Ectodermal cell (in vitro differentiated cells): ENCODE measurements at regions not wholly inside any gene's neighbourhood (a gene's known extent, or its start where the extent isn't known, plus 50 kb on each side); places are given as distances from the start of the nearest gene placed in this dataset.

Experiments used
- H3K27ac ChIP-seq: 2 replicates; pipeline ENCODE4 v1.7.0; 2013; ENCODE audit warnings: mild to moderate bottlenecking, low read depth, low read length; ENCODE audit not compliant: insufficient read depth, poor library complexity, severe bottlenecking
- H3K27me3 ChIP-seq: 2 replicates; pipeline ENCODE4 v1.7.0; 2013; ENCODE audit warnings: mild to moderate bottlenecking, low read length; ENCODE audit not compliant: insufficient read depth, control insufficient read depth, poor library complexity, severe bottlenecking
- H3K36me3 ChIP-seq: one replicate; pipeline ENCODE4 v1.7.0; 2013; ENCODE audit warnings: low read length; ENCODE audit not compliant: control insufficient read depth, insufficient read depth
- H3K4me1 ChIP-seq: one replicate; pipeline ENCODE4 v1.7.0; 2013; ENCODE audit warnings: low read length; ENCODE audit not compliant: control insufficient read depth, insufficient read depth
- H3K4me3 ChIP-seq: 2 replicates; pipeline ENCODE4 v1.7.0; 2013; ENCODE audit warnings: low read depth, low read length, control low read depth; ENCODE audit not compliant: insufficient read depth
- H3K9me3 ChIP-seq: 2 replicates; pipeline ENCODE4 v1.7.0; 2013; ENCODE audit warnings: mild to moderate bottlenecking, low read length, moderate library complexity; ENCODE audit not compliant: control insufficient read depth
- WGBS, 2 experiments: methylation state at CpG; one replicate each; pipeline ENCODE4 v1.1.7; 2013; ENCODE audit warnings: missing lambda C conversion rate in 2 of 2; 5-methylcytosine and 5-hydroxymethylcytosine counted together

- no peaks in the 10 kb centered on the region for H3K36me3 ChIP-seq
- WGBS, 2 experiments, result 30 to 31% methylated on average over 6 of the region's 6 CpGs
- no peak overlapping the region for H3K27ac ChIP-seq
- H3K4me1 ChIP-seq, result peaks cover 40% of the 10 kb centered on the region
- H3K9me3 ChIP-seq, result peaks cover 2% of the 10 kb centered on the region
- no peak overlapping the region for H3K4me3 ChIP-seq
- no peaks in the 10 kb centered on the region for H3K27me3 ChIP-seq
These were observed 600.4 kb upstream of the JAG1 start for GRCh38 chr20:11274141-11274594.

GRCh38 chr20:11275740-11276139 is 601.9 kb upstream of the JAG1 start:
- WGBS, 2 experiments, result 86 to 90% methylated on average over 2 of the region's 2 CpGs
- Histone ChIP-seq H3K27me3 (no peaks in the 10 kb centered on the region), H3K27ac (no peak overlapping the region), H3K4me1 (peaks cover 30% of the 10 kb centered on the region), H3K4me3 (no peak overlapping the region), H3K36me3 (no peaks in the 10 kb centered on the region), H3K9me3 (peaks cover 2% of the 10 kb centered on the region)

GRCh38 chr20:11277170-11277569 is 603.4 kb upstream of the JAG1 start:
- Histone ChIP-seq H3K36me3 (no peaks in the 10 kb centered on the region), H3K4me1 (peaks cover 26% of the 10 kb centered on the region), H3K27ac (no peak overlapping the region), H3K9me3 (peaks cover 2% of the 10 kb centered on the region), H3K27me3 (no peaks in the 10 kb centered on the region), H3K4me3 (no peak overlapping the region)
- WGBS, 2 experiments, result 83 to 91% methylated on average over 1 of the region's 1 CpG

DNA sequence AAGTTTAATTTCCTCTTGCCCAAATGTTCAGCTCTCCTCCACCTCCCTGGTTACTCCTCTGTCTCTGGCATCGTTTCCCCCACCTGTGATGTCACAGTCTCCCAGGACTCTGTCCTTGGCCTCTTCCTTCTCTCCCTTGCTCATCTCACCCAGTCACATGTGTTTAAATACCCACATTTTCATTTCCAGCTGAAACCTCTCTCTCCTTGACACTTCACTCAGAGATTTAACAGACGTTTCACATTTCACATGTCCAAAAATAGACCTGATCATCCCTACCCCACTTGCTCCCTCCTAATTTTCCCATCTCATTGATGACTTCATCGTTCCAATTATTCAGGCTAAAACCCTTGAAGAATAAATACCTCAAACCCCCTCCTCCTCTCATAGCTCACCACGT is 604.1 kb upstream of the JAG1 start:
- H3K36me3 ChIP-seq, result no peaks in the 10 kb centered on the region
- H3K27ac ChIP-seq, result no peak overlapping the region
- H3K27me3 ChIP-seq, result no peaks in the 10 kb centered on the region
- H3K4me1 ChIP-seq, result peaks cover 20% of the 10 kb centered on the region
- H3K9me3 ChIP-seq, result peaks cover 2% of the 10 kb centered on the region
- H3K4me3 ChIP-seq, result no peak overlapping the region
- WGBS, 2 experiments, result 92 to 96% methylated on average over 4 of the region's 4 CpGs

DNA sequence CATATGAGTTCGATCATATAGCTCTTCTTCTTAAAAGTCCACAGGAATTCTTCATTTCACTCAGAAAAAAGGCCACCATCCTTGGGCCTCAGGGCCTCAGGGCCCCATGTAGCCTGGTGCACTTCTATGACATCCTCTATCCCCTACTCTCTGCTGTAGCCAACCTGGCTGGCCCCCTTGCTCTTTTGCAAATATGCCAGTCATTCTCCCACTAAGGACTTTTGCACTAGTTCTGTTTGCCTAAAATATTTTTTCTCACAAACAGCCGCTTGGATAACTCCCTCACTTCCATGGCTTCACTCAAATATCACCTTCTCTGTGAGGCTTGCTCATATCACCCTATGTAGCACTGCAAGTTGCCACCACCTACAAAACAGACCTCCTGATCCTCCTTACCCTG is 604.7 kb upstream of the JAG1 start:
- no peak overlapping the region for H3K4me3 ChIP-seq
- WGBS, 2 experiments, result 95% methylated on average over 2 of the region's 2 CpGs

GRCh38 chr20:11281240-11281639 is 607.4 kb upstream of the JAG1 start:
- WGBS, 2 experiments, result 90 to 93% methylated on average over 1 to 2 of the region's 3 CpGs
- no peak overlapping the region for H3K27ac ChIP-seq
- H3K36me3 ChIP-seq, result no peaks in the 10 kb centered on the region
- peaks cover 7% of the 10 kb centered on the region for H3K4me1 ChIP-seq
- no peaks in the 10 kb centered on the region for H3K27me3 ChIP-seq
- H3K9me3 ChIP-seq, result peaks cover 2% of the 10 kb centered on the region
- no peak overlapping the region for H3K4me3 ChIP-seq

More for the DNA sequence above, 604.7 kb upstream of the JAG1 start:
- Histone ChIP-seq H3K9me3 (peaks cover 2% of the 10 kb centered on the region), H3K4me1 (peaks cover 15% of the 10 kb centered on the region), H3K27me3 (no peaks in the 10 kb centered on the region), H3K27ac (no peak overlapping the region), H3K36me3 (no peaks in the 10 kb centered on the region)

DNA sequence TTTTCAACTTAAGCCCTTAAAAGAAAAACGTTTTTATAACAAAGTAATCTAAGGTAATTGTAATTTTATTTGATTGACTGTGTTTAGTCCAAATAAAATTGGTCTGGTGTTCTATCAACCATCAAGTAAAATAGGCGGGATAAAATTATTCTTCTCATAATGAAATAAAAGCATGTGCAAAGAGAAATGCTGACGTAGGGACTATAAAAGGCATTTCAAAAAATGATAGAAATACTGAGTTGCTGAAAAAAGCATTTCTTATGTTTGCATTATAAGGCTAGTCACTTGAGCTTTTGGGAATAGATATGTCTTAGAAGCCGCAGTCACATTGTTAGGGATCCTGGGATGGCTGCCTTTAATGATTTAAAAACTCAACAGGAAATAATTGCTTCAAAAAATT is 608.0 kb upstream of the JAG1 start:
- WGBS, 2 experiments, result 98 to 100% methylated on average over 3 of the region's 4 CpGs

DNA sequence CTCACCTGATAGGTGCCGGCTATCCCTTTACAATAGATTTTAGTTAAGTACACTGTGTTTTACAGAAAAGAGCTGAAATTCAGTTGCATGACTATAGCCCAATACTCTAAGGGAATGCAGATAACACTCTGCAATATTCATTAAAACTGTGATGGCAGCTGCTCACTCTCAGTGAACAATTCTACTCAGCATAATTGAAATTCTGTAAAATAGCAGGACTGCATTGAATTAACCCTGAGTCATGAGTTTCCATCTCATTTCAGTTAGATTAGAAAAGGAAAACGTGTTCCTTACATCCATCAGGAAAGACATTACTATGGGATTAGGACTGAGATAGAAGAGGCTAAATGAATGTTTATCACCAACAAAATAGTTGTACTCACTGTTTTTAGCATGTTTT is 613.3 kb upstream of the JAG1 start:
- Histone ChIP-seq H3K4me3 (no peak overlapping the region), H3K4me1 (no peaks in the 10 kb centered on the region), H3K36me3 (no peaks in the 10 kb centered on the region), H3K9me3 (peaks cover 3% of the 10 kb centered on the region), H3K27ac (no peak overlapping the region), H3K27me3 (no peaks in the 10 kb centered on the region)
- 100% methylated on average over 2 of the region's 2 CpGs for WGBS, 2 experiments

More for the DNA sequence above, 608.0 kb upstream of the JAG1 start:
- peaks cover 3% of the 10 kb centered on the region for H3K4me1 ChIP-seq
- H3K9me3 ChIP-seq, result peaks cover 2% of the 10 kb centered on the region
- no peak overlapping the region for H3K27ac ChIP-seq
- no peaks in the 10 kb centered on the region for H3K36me3 ChIP-seq
- H3K4me3 ChIP-seq, result no peak overlapping the region
- H3K27me3 ChIP-seq, result no peaks in the 10 kb centered on the region

DNA sequence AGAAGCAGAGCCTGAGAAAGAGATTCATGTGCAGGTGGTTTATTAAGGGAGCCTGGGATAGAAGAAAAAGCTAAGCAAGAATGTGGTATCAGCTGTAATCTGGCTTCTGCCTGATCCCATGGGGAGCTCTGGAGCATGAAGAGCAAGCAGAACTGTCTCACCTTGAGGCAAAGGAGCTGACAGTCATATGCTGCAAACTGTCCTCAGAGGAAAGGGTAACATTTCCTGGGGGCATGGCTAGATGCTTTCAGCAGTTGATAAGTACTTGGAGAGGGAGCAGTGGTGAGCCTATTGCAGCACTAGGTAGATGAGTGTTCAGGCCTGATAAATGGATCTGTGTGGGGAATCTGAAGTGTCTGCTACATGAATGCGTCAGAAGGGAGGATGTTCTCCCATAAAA is 621.5 kb upstream of the BTBD3 start:
- Histone ChIP-seq H3K27ac (no peak overlapping the region), H3K27me3 (no peaks in the 10 kb centered on the region), H3K4me1 (no peaks in the 10 kb centered on the region), H3K9me3 (no peaks in the 10 kb centered on the region), H3K36me3 (no peaks in the 10 kb centered on the region), H3K4me3 (no peak overlapping the region)
- 100% methylated on average over 1 of the region's 1 CpG; no CpG with 5 or more reads in 1 of the 2 experiments for WGBS, 2 experiments

DNA sequence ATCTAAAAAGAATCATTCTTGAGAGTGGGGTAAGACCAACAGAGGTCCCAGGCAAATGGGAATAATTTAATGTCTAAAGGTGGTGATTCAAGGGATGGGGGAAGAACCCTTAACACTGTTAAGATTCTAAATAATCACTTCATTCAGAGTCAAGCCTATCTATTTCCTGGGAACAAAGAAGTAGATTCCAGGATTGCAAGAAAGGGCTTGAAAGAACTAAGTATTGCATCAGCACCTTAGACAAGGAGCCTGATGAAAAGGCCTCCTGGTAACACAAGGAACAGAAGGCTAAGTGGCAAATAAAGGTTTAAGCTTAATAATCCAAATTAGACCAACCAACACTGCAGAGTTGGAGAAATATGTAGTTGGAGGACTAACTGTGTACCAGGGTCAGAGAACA is 620.7 kb upstream of the BTBD3 start:
- Histone ChIP-seq H3K9me3 (no peaks in the 10 kb centered on the region), H3K36me3 (no peaks in the 10 kb centered on the region), H3K4me1 (no peaks in the 10 kb centered on the region), H3K27me3 (no peaks in the 10 kb centered on the region), H3K4me3 (no peak overlapping the region), H3K27ac (no peak overlapping the region)

GRCh38 chr20:11301699-11302098 is 616.0 kb upstream of the BTBD3 start:
- Histone ChIP-seq H3K36me3 (no peaks in the 10 kb centered on the region), H3K4me1 (no peaks in the 10 kb centered on the region), H3K4me3 (no peak overlapping the region), H3K27ac (no peak overlapping the region), H3K27me3 (no peaks in the 10 kb centered on the region), H3K9me3 (no peaks in the 10 kb centered on the region)
- 89 to 93% methylated on average over 10 of the region's 10 CpGs for WGBS, 2 experiments
